ENCODE measurements at regions not wholly inside any gene's neighbourhood (a gene's known extent, or its start where the extent isn't known, plus 50 kb on each side); places are given as distances from the start of the nearest gene placed in this dataset.

DNA sequence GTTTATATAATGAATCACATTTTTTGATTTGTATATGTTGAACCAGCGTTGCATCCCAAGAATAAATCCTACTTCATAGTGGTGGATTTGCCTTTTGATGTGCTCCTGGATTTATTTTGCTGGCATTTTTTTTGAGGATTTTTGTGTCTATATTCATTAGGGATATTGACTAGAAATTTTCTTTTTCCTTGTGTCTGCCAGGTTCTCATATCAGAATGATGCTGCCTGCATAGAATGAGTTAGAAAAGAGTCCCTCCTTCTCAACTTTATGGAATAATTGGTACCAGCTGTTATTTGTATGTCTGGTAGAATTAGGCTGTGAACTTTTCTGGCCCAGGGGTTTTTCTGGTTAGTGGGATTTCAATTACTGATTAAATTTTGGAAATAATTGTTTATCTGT lies 457.4 kb upstream of the DSEL start:
- no peak for DNase-seq (ENCODE audit: low spot score)

- DNase-seq (ENCODE audit: low spot score): no peak
Observed at GRCh38 chr18:67969458-67969857, 452.9 kb upstream of the DSEL start.

DNA sequence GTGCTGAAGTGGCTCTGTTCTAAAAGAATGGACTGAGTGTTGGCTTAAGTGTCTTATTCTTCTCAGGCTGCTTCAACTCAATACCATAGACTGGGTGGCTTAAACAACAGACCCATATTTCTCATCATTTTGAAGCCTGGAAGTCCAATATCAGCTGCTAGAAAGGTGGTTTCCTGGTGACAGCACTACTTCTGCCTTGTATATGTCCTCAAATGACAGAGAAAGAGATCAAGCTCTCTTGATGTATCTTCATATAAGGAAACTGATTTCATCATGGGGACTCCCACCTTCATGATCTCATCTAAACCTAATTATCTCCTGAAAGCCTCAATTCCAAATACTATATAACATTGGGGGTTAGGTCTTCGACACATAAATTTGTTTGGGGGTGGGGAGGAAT lies 449.7 kb upstream of the DSEL start:
- no peak for DNase-seq (ENCODE audit: low spot score)

DNA sequence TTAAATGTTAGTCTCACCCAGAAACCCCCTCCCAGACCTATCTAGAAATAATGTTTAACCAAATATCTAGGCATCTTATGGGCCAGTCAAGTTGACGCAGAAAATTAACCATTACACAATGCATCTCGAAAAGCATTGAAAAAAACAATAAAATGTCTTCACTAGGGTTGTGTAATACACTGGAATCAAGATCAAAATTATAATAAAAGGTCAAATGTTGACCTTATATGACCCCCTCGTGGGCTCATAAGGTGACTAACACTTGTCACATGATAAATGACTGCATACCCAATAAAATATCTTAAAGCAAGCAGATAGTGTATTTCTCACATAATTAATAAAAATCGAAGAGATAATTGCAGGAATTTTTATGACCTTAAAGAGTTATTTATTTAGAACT lies 447.9 kb upstream of the DSEL start:
- DNase-seq (ENCODE audit: low spot score): no peak

DNA sequence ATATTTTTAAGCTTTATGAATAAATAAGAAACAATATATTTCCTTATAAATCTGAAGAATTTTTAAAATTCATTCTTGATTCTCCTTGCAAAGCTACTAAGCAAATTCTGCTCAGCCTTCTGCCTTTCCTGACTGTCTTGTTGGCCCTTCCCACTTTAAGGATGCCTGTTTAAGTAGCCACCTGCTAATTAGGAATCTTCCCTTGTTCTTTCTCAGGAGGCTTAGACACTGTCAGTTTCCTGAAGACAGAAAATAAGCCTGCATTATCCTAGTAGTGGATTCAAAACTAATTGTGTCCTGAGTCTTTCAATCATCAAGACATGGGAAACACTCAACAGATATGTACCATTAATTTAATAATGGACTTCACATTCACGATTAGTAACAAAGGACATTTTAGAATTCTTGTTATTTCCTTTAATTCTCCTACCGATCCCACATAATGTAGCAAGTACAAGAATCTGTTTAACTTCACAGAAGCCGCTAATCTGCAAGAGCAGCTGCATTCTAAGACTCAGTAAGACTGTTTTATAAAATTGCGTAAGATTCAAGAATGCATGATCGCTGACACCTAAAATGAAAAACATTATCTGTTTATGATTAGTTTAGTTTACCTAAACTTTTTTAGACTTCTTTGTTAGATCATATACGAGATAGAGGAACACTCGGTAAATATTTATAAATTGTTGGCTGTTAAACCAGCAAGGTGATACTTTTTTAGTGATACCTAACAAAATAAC lies 445.4 kb upstream of the DSEL start:
- DNase-seq (ENCODE audit: low spot score): no peak

DNA sequence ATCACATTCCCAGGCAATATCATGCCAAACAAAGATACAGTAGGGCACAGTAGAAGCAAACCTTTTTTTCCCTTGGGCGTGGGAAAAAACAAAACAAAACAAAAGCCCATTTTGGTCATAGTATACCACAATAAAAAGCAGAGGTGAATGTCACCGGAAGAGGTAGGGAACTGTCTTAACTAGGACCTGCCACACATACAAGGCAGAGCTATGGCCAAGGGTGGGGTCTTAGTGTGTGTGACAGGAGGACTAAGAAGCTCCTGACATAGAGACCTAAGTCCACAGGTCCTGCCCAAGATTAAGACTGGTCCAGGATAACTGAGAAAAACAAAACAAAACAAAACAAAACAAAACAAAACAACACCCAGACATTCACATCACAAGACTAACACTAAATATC lies 441.2 kb upstream of the DSEL start:
- no peak for DNase-seq (ENCODE audit: low spot score)

DNA sequence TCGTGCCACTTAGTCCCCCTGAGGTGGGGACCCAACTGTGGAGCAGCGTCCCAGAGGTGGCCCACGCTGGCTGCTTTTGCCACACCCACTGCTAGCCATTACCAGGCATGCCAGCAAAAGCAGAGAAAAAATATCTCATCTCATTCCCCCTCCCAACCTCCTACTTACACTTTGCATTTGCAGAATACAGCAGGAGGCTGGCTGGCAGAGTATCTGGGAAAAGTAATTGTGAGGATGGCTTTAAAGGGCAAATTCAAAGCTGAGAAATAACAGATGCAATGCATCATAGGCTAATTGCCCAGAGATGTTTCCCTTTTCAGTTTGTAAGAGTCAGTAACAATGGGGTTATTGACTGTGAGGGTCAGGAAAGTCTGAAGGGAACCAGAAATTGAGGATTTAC lies 438.1 kb upstream of the DSEL start:
- no peak for DNase-seq (ENCODE audit: low spot score)

DNA sequence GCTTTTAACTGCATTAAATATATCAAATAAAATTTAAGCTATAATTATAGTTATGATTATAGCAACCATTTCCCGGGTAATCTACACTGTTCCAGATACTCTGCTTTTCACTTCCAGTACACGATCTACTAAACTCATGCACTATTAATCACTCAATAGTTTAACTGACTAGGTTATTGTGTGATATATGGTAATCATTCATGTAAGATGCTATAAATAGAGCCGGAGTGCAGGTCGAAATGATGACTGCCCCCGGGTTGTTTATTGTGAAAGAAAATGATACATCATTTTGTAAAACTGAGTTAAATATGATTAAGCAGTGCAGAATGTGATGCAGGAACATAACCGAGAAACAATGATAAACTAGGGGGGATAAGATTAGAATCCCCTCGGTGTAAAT lies 434.6 kb upstream of the DSEL start:
- no peak for DNase-seq (ENCODE audit: low spot score)

DNA sequence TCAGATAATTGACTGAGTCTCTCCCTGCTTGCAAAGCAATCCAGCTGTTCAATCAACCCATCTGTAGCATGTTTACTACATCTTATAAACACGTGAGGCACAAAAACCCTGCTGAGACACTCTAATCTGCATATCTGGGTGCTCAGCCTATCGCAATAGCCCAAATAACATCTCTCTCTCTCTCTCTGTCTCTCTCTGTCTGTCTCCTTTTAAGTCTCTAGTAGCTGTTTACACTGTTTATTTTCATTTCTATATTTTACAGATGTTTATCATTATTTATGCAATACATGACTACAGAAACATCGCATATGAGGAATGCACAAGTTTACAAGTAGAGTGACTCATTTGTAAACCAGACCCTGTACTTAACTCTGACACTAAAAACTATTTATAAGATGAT lies 422.1 kb upstream of the DSEL start:
- DNase-seq (ENCODE audit: low spot score): no peak

DNA sequence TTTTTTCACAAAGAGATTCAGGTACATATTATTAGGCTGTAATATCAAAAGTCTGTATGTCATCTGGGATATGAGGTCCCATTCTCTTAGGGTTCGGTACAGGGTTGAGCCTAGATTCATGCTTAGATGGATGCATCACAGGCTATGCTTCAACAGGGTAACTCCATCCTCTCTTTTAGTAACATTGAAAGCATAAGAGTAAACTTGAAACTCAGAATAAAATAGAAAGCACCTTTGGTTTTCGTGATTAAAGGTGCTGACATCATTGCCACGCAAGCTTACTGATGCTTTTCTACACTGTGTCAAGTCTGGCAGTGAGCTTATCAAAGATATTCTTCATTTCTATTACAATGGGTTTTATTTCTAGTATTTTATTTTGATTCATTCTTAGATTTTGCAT lies 419.1 kb upstream of the DSEL start:
- DNase-seq (ENCODE audit: low spot score): no peak

GRCh38 chr18:67933271-67933670 lies 416.8 kb upstream of the DSEL start:
- no peak for DNase-seq (ENCODE audit: low spot score)

GRCh38 chr18:67932271-67932670 lies 415.8 kb upstream of the DSEL start:
- DNase-seq (ENCODE audit: low spot score): no peak

DNA sequence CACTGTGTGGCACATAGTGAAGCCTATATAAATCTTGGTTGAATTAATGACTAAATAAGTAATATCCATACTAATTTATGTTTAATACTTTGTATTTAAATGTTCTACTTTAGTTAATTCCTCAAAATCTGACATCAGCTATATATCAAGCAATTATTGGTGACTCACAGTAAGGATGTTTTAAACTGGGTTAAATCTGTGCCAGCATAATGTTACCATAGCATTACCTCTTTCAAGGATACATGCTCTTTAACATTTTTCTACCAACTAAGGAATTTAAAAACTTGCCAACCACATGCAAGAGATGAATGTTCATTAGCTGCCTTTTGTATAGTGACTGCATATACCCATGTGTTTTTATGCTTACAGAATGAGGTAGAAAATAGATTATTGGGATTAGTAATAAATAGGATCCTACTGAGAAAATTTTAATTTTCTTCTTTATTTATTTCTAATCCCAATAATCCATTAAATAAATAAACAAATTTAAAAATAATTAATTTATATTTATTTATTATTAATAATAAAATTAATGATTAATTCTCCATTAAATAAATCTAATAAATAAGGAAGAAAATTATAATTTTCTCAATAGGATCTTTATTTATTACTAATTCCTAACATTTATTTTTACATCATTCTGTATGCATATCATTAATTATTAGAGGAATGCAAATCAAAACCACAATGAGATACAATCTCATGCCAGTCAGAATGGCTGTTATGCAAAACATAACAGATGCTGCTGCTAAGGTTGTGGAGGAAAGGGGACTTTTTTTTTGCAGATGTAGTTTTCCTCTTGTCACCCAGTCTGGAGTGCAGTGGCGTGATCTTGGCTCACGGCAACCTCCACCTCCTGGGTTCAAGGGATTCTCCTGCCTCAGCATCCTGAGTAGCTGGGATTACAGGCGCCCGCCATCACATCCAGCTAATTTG lies 410.7 kb upstream of the DSEL start:
- DNase-seq (ENCODE audit: low spot score): no peak

DNA sequence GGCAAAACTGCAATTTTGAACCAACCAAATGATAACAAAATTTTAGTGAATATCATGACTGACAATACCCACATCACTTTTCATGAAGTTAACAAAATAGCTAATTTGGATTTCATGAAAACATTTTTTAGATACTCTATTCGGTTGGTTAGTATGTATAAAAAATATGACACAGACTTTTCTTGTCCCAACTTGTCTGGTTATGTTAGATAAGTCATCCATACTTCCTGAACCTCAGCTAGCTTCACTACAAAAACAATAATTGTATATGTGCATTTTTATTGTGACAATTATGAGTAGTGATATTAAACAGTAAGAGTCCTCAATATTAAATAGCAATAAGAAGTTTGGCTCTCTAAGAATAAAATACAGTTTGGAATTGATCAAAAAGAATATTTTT lies 408.1 kb upstream of the DSEL start:
- DNase-seq (ENCODE audit: low spot score): no peak

- no peak for DNase-seq (ENCODE audit: low spot score)
Observed at GRCh38 chr18:67919316-67919715, 402.8 kb upstream of the DSEL start.

- DNase-seq (ENCODE audit: low spot score): no peak
Observed at GRCh38 chr18:67916097-67916496, 399.6 kb upstream of the DSEL start.

GRCh38 chr18:67913040-67913439 lies 396.5 kb upstream of the DSEL start:
- DNase-seq (ENCODE audit: low spot score): no peak

GRCh38 chr18:67901573-67901972 lies 385.1 kb upstream of the DSEL start:
- no peak for DNase-seq (ENCODE audit: low spot score)

DNA sequence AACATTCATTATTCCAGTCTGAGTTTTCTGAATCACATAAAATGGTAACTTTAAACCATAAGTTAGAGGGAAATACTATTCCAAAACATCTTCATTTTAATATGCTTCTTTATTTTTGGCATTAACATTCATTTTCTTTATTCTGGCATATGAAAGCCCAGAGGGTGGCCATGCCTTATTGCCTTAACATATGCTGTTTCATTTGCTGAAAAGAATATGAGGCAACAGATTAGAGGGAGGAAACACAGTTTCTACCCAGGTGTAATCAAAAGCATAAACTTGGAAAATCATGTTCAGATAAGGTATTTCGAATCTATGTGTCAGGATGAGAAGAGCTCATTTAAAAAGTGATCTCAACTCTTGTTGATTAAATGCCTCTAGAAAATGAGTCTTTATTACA lies 379.9 kb upstream of the DSEL start:
- no peak for DNase-seq (ENCODE audit: low spot score)

- no peak for DNase-seq (ENCODE audit: low spot score)
Observed at GRCh38 chr18:67893916-67894315, 377.4 kb upstream of the DSEL start.

DNA sequence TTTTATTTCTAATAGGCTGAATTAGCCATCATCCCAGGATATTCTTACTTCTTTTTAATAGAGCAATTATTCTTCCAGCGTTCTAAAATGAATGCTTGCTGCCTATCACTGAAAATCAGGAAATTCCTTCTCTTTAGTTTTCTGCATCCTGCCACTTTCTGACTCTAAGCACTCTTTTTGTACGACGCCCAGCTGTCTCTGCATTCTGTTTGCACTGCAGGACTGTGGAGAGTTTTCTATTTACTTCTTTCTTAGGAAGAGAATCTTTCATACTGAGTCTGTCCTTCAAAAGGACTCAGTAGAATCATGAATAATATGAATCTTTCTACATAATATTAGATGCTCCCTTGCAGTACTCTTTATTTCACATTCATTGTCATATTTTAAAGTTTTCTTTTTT lies 360.4 kb upstream of the DSEL start:
- DNase-seq (ENCODE audit: low spot score): no peak

DNA sequence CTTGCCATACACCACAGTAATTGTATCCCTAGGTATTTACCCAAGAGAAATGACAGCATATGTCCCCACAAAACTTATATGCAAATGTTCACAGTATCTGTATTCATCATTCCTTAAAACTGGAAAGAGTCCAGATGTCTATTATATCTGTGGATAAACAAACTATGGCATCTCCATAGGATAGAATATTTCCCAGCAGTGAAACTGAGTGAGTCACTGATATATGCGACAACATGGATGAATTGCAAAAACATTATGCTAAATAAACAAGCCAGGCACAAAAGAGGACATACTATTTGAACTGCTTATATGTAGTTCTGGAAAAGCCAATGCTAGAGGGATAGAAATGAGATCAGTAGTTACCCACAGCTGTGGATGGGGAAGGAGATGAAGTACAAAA lies 359.4 kb upstream of the DSEL start:
- no peak for DNase-seq (ENCODE audit: low spot score)

DNA sequence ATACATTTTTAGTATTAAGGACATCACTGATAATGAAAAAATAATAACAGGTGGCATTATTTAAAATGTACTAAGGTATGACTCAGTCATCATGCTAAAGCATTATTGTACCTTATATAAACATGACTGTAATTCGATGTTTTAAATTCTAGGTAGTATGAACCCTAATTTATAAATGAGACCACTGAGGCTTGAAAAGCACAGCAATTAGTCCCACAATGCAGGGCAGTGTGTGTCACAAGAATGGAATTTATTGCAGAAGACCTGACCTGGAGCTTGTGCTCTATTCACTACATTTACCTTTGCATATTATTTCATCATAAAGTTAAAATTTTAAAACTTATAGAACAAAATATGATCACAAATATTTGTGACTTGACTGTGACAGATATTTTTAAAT lies 358.5 kb upstream of the DSEL start:
- no peak for DNase-seq (ENCODE audit: low spot score)

All from ureter (tissue), 1 donor.